ENCODE measurements at regions not wholly inside any gene's neighbourhood (a gene's known extent, or its start where the extent isn't known, plus 50 kb on each side); places are given as distances from the start of the nearest gene placed in this dataset.

GRCh38 chr3:84637272-84637671 is 321.5 kb upstream of the CADM2 start:
- TF ChIP-seq, protein P1, sequence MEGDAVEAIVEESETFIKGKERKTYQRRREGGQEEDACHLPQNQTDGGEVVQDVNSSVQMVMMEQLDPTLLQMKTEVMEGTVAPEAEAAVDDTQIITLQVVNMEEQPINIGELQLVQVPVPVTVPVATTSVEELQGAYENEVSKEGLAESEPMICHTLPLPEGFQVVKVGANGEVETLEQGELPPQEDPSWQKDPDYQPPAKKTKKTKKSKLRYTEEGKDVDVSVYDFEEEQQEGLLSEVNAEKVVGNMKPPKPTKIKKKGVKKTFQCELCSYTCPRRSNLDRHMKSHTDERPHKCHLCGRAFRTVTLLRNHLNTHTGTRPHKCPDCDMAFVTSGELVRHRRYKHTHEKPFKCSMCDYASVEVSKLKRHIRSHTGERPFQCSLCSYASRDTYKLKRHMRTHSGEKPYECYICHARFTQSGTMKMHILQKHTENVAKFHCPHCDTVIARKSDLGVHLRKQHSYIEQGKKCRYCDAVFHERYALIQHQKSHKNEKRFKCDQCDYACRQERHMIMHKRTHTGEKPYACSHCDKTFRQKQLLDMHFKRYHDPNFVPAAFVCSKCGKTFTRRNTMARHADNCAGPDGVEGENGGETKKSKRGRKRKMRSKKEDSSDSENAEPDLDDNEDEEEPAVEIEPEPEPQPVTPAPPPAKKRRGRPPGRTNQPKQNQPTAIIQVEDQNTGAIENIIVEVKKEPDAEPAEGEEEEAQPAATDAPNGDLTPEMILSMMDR (IDR thresholded peaks at IDR 0.05; ENCODE audit: low read depth, low read length), result no peak
- no peak for TF ChIP-seq POLR2A (IDR thresholded peaks at IDR 0.05; ENCODE audit: extremely low read depth, insufficient read length)

All from NB4 (cell line).